NCI-H2107 treated with DMSO at 0.1 percent for 48 hours (cell line): ENCODE measurements at regions not wholly inside any gene's neighbourhood (a gene's known extent, or its start where the extent isn't known, plus 50 kb on each side); places are given as distances from the start of the nearest gene placed in this dataset.
"Not testable (repeated sequence)": the region's sequence is repeated elsewhere in the genome, so short reads cannot be mapped to it uniquely, and the experiment has no call there.

Experiments
- DNase-seq: peaks from one replicate; lab custom pipeline; 2025; ENCODE audit not compliant: unreplicated experiment; lab: John Stamatoyannopoulos, UW

- DNase-seq = no peak
Observed at GRCh38 chr14:45868377-45868776, 615.4 kb upstream of the MIS18BP1 start.

- no peak for DNase-seq
Observed at GRCh38 chr14:45867046-45867894, 614.3 kb upstream of the MIS18BP1 start.

- peak; percentile 86 for DNase-seq
Observed at GRCh38 chr14:45838597-45838996, 585.6 kb upstream of the MIS18BP1 start.

- no peak for DNase-seq
Observed at GRCh38 chr14:45819107-45819506, 566.1 kb upstream of the MIS18BP1 start.

- DNase-seq = peak; percentile 96
Observed at GRCh38 chr14:45811155-45811554, 558.2 kb upstream of the MIS18BP1 start.

- DNase-seq = peak; percentile 40
Observed at GRCh38 chr14:45810152-45810872, 557.3 kb upstream of the MIS18BP1 start.

GRCh38 chr14:45807178-45807899 is 554.3 kb upstream of the MIS18BP1 start:
- no peak for DNase-seq

- no peak for DNase-seq
Observed at GRCh38 chr14:45799511-45799910, 546.5 kb upstream of the MIS18BP1 start.

GRCh38 chr14:45798659-45799058 is 545.7 kb upstream of the MIS18BP1 start:
- DNase-seq = no peak

GRCh38 chr14:45796006-45796405 is 543.0 kb upstream of the MIS18BP1 start:
- DNase-seq = not testable (repeated sequence)

- no peak for DNase-seq
Observed at GRCh38 chr14:45793081-45793480, 540.1 kb upstream of the MIS18BP1 start.

GRCh38 chr14:45790293-45790692 is 537.3 kb upstream of the MIS18BP1 start:
- no peak for DNase-seq

- DNase-seq = no peak
Observed at GRCh38 chr14:45787167-45787566, 534.2 kb upstream of the MIS18BP1 start.

GRCh38 chr14:45786266-45786665 is 533.3 kb upstream of the MIS18BP1 start:
- DNase-seq = no peak

GRCh38 chr14:45785240-45785639 is 532.2 kb upstream of the MIS18BP1 start:
- no peak for DNase-seq

- DNase-seq = no peak
Observed at GRCh38 chr14:45766247-45766646, 513.2 kb upstream of the MIS18BP1 start.

GRCh38 chr14:45757655-45758054 is 504.7 kb upstream of the MIS18BP1 start:
- DNase-seq = no peak

GRCh38 chr14:45756412-45756811 is 503.4 kb upstream of the MIS18BP1 start:
- not testable (repeated sequence) for DNase-seq

- DNase-seq = no peak
Observed at GRCh38 chr14:45743884-45744283, 490.9 kb upstream of the MIS18BP1 start.

- DNase-seq = no peak
Observed at GRCh38 chr14:45742187-45742586, 489.2 kb upstream of the MIS18BP1 start.

- no peak for DNase-seq
Observed at GRCh38 chr14:45728434-45729225, 475.6 kb upstream of the MIS18BP1 start.
